ENCODE measurements at regions not wholly inside any gene's neighbourhood (a gene's known extent, or its start where the extent isn't known, plus 50 kb on each side); places are given as distances from the start of the nearest gene placed in this dataset.

- TF ChIP-seq POLR2AphosphoS5 (IDR thresholded peaks at IDR 0.05), result no peak
- no peak for TF ChIP-seq CTCF (IDR thresholded peaks at IDR 0.05)
Measured at GRCh38 chr14:98982986-98983385, 289.0 kb downstream of the BCL11B start.

Measured in prostate gland (tissue), 2 donors.